GM23248 (cell line): ENCODE measurements at regions not wholly inside any gene's neighbourhood (a gene's known extent, or its start where the extent isn't known, plus 50 kb on each side); places are given as distances from the start of the nearest gene placed in this dataset.

ENCODE experiments used
- DNase-seq: peaks from one replicate; pipeline ENCODE4 v3.0.0-alpha.2; 2015
- H2AFZ ChIP-seq: fragments of 200-600 bp; sonication (generic); 2 replicates; pipeline ENCODE4 v1.6.1; 2016; ENCODE audit warnings: antibody characterized with exemption
- H3F3A ChIP-seq: fragments of 200-600 bp; sonication (generic); 2 replicates; pipeline ENCODE4 v1.6.1; 2016; ENCODE audit warnings: mild to moderate bottlenecking, antibody characterized with exemption, mixed run types; ENCODE audit not compliant: insufficient read depth
- H3K27ac ChIP-seq: fragments of 200-600 bp; sonication (generic); 2 replicates; pipeline ENCODE4 v1.5.1; 2016; ENCODE audit warnings: mild to moderate bottlenecking
- H3K27me3 ChIP-seq: fragments of 200-600 bp; sonication (generic); replicated peaks from 2 replicates; pipeline ENCODE4 v1.6.1; 2016; ENCODE audit warnings: mild to moderate bottlenecking; ENCODE audit not compliant: insufficient read depth
- H3K36me3 ChIP-seq: fragments of 200-600 bp; sonication (generic); 2 replicates; pipeline ENCODE4 v1.6.1; 2016; ENCODE audit warnings: low read depth, mild to moderate bottlenecking
- H3K4me1 ChIP-seq: fragments of 200-600 bp; sonication (generic); 2 replicates; pipeline ENCODE4 v1.6.1; 2016; ENCODE audit warnings: mild to moderate bottlenecking; ENCODE audit not compliant: insufficient read depth
- H3K4me2 ChIP-seq: fragments of 200-600 bp; sonication (generic); one replicate; pipeline ENCODE4 v1.6.1; 2016; ENCODE audit warnings: mild to moderate bottlenecking; ENCODE audit not compliant: unreplicated experiment
- H3K4me3 ChIP-seq: fragments of 200-600 bp; sonication (generic); 2 replicates; pipeline ENCODE4 v1.5.1; 2016; ENCODE audit warnings: mild to moderate bottlenecking
- H3K79me2 ChIP-seq: fragments of 200-600 bp; sonication (generic); 2 replicates; pipeline ENCODE4 v1.6.1; 2016; ENCODE audit warnings: mild to moderate bottlenecking; ENCODE audit not compliant: insufficient read depth
- H3K9ac ChIP-seq: fragments of 200-600 bp; sonication (generic); 2 replicates; pipeline ENCODE4 v1.6.1; 2016; ENCODE audit warnings: mild to moderate bottlenecking
- H3K9me2 ChIP-seq: fragments of 200-600 bp; sonication (generic); 2 replicates; pipeline ENCODE4 v1.6.1; 2016; ENCODE audit warnings: mixed run types, mild to moderate bottlenecking, moderate library complexity; ENCODE audit not compliant: insufficient read depth
- H3K9me3 ChIP-seq: fragments of 200-600 bp; sonication (generic); one replicate; pipeline ENCODE4 v1.6.1; 2017; ENCODE audit warnings: low read depth
- H4K20me1 ChIP-seq: fragments of 200-600 bp; sonication (generic); 2 replicates; pipeline ENCODE4 v1.6.0; 2016; ENCODE audit not compliant: insufficient read depth
- EZH2 ChIP-seq: fragments of 200-600 bp; sonication (generic); IDR thresholded peaks from 2 replicates; pipeline ENCODE4 v1.6.1; 2018; ENCODE audit warnings: antibody characterized with exemption, mild to moderate bottlenecking; ENCODE audit not compliant: insufficient read depth, poor library complexity, severe bottlenecking
- EZH2phosphoT487 ChIP-seq: fragments of 200-600 bp; sonication (generic); IDR thresholded peaks from 2 replicates; pipeline ENCODE4 v1.6.1; 2018; ENCODE audit warnings: antibody characterized with exemption, moderate library complexity, mild to moderate bottlenecking, low read depth; ENCODE audit not compliant: insufficient read depth
- WGBS, 2 experiments: methylation state at CpG; one replicate each; pipeline ENCODE4 v1.1.6; 2015 to 2017; ENCODE audit warnings: low lambda C conversion rate in 2 of 2, low coverage in 1 of 2; ENCODE audit errors: missing lambda C conversion rate in 2 of 2; 5-methylcytosine and 5-hydroxymethylcytosine counted together
- in situ Hi-C: fragments of 300-500 bp; cut with MboI; formaldehyde crosslinking; loops from 2 replicates; pipeline ENCODE4 v1.15.0; 2020

- in situ Hi-C loops, result no loop called here
These were observed 559.5 kb upstream of the PKN2 start for GRCh38 chr1:88124614-88125013.

GRCh38 chr1:88126467-88126866 lies 557.6 kb upstream of the PKN2 start:
- Histone ChIP-seq H3F3A (no peaks in the 10 kb centered on the region), H3K27me3 (no peaks in the 10 kb centered on the region), H3K9me2 (no peaks in the 10 kb centered on the region), H3K9ac (no peak overlapping the region), H3K79me2 (no peaks in the 10 kb centered on the region), H3K27ac (no peak overlapping the region), H3K4me1 (no peaks in the 10 kb centered on the region), H3K9me3 (no peaks in the 10 kb centered on the region), H3K36me3 (no peaks in the 10 kb centered on the region), H3K4me2 (no peak overlapping the region), H4K20me1 (no peaks in the 10 kb centered on the region), H3K4me3 (no peak overlapping the region), H2AFZ (no peak overlapping the region)
- no peak for DNase-seq
- WGBS, 2 experiments, result 66 to 77% methylated on average over 2 of the region's 2 CpGs
- TF ChIP-seq EZH2, result no peak
- no peak for TF ChIP-seq EZH2phosphoT487
- in situ Hi-C loops, result no loop called here

More at GRCh38 chr1:88124614-88125013, 559.5 kb upstream of the PKN2 start:
- no peak overlapping the region for H2AFZ ChIP-seq
- H3F3A ChIP-seq, result no peaks in the 10 kb centered on the region
- H3K4me2 ChIP-seq, result no peak overlapping the region
- H3K36me3 ChIP-seq, result no peaks in the 10 kb centered on the region
- no peaks in the 10 kb centered on the region for H3K9me2 ChIP-seq
- H3K4me3 ChIP-seq, result no peak overlapping the region
- no peaks in the 10 kb centered on the region for H3K79me2 ChIP-seq
- H4K20me1 ChIP-seq, result no peaks in the 10 kb centered on the region
- H3K9ac ChIP-seq, result no peak overlapping the region
- H3K27me3 ChIP-seq, result no peaks in the 10 kb centered on the region
- WGBS, 2 experiments, result 36% methylated on average over 1 of the region's 1 CpG; no CpG with 5 or more reads in 1 of the 2 experiments
- no peaks in the 10 kb centered on the region for H3K4me1 ChIP-seq
- no peak for TF ChIP-seq EZH2phosphoT487
- no peak for TF ChIP-seq EZH2
- DNase-seq, result no peak
- no peak overlapping the region for H3K27ac ChIP-seq
- H3K9me3 ChIP-seq, result no peaks in the 10 kb centered on the region

- no peak overlapping the region for H2AFZ ChIP-seq
- no peak overlapping the region for H3K27ac ChIP-seq
- H3K79me2 ChIP-seq, result no peaks in the 10 kb centered on the region
- H3K9ac ChIP-seq, result no peak overlapping the region
- no peaks in the 10 kb centered on the region for H3K9me3 ChIP-seq
- H3K4me3 ChIP-seq, result no peak overlapping the region
- no peaks in the 10 kb centered on the region for H4K20me1 ChIP-seq
- no peaks in the 10 kb centered on the region for H3F3A ChIP-seq
- no peaks in the 10 kb centered on the region for H3K27me3 ChIP-seq
- H3K4me1 ChIP-seq, result no peaks in the 10 kb centered on the region
- no peaks in the 10 kb centered on the region for H3K9me2 ChIP-seq
- no peak overlapping the region for H3K4me2 ChIP-seq
- in situ Hi-C loops, result no loop called here
- DNase-seq, result no peak
- TF ChIP-seq EZH2phosphoT487 (no peak), EZH2 (no peak)
- H3K36me3 ChIP-seq, result no peaks in the 10 kb centered on the region
- 65 to 76% methylated on average over 1 of the region's 1 CpG for WGBS, 2 experiments
These were observed 550.1 kb upstream of the PKN2 start for GRCh38 chr1:88133991-88134390.

- H3F3A ChIP-seq, result no peaks in the 10 kb centered on the region
- TF ChIP-seq EZH2phosphoT487, result no peak
- TF ChIP-seq EZH2, result no peak
- no peak overlapping the region for H3K4me3 ChIP-seq
- in situ Hi-C loops, result no loop called here
- no peak overlapping the region for H3K9ac ChIP-seq
- H3K79me2 ChIP-seq, result no peaks in the 10 kb centered on the region
- WGBS, 2 experiments, result 69% methylated on average over 7 of the region's 7 CpGs
- no peaks in the 10 kb centered on the region for H4K20me1 ChIP-seq
- no peaks in the 10 kb centered on the region for H3K9me2 ChIP-seq
- H3K27ac ChIP-seq, result no peak overlapping the region
- no peak overlapping the region for H2AFZ ChIP-seq
- H3K36me3 ChIP-seq, result no peaks in the 10 kb centered on the region
- no peaks in the 10 kb centered on the region for H3K4me1 ChIP-seq
- no peaks in the 10 kb centered on the region for H3K27me3 ChIP-seq
- DNase-seq, result no peak
- H3K4me2 ChIP-seq, result no peak overlapping the region
- H3K9me3 ChIP-seq, result no peaks in the 10 kb centered on the region
These were observed 548.8 kb upstream of the PKN2 start for GRCh38 chr1:88134983-88135921.
